HG03095 (cell line): ENCODE measurements at regions not wholly inside any gene's neighbourhood (a gene's known extent, or its start where the extent isn't known, plus 50 kb on each side); places are given as distances from the start of the nearest gene placed in this dataset.
"Not testable (repeated sequence)": the region's sequence is repeated elsewhere in the genome, so short reads cannot be mapped to it uniquely, and the experiment has no call there.

Source experiments
- ATAC-seq: cut with Tn5 transposase; IDR thresholded peaks from one replicate; pipeline ENCODE4 v1.9.1; 2021; ENCODE audit warnings: moderate library complexity; ENCODE audit not compliant: unreplicated experiment

DNA sequence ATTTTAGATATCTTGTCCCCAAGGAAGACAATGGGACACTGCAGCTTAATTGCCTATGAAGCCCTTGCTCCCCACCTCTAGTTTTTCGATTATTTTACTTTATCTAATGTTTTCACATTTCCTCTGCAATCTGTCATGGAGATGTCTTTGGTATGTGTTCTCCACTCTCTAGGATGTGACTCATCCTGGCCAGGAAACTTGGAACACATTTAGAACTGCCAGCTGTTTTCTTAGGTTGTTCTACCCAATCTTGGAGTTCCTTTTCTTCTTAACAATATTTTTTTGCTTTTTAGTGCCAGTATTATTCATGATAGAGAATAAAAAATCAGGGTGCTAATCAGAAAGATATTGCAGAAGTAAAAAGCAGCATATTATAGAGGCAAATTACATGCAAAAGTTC is 101.7 kb upstream of the CLEC14A start:
- no peak for ATAC-seq

DNA sequence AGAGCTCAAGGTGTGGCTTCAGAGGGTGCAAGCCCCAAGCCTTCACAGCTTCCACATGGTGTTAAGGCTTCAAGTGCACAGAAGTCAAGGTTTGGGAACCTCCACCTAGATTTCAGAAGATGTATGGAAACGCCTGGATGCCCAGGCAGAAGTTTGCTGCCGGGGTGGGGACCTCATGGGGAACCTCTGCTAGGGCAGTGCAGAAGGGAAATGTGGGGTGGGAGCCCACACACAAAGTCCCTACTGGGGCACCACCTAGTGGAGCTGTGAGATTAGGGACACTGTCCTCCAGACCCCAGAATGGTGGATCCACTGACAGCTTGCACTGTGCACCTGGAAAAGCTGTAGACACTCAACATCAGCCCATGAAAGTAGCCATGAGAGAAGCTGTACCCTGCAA is 99.6 kb upstream of the CLEC14A start:
- not testable (repeated sequence) for ATAC-seq

DNA sequence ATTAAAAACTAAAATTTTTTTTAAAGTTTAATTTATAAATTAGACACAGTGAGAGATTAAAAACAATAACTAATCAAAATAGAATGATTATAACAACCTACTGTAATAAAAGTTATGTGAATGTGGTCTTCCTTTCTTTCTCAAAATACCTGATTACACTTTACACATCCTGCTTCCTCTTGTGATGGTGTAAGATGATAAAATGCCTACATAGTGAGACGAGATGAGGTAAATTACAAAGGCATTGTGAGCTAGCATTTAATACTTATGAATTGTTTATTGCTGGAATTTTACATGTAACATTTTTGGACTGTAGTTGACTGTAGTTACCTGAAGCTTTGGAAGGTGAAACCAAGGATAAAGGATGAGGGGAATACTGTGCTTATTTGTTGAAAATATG is 94.2 kb upstream of the CLEC14A start:
- ATAC-seq: no peak

DNA sequence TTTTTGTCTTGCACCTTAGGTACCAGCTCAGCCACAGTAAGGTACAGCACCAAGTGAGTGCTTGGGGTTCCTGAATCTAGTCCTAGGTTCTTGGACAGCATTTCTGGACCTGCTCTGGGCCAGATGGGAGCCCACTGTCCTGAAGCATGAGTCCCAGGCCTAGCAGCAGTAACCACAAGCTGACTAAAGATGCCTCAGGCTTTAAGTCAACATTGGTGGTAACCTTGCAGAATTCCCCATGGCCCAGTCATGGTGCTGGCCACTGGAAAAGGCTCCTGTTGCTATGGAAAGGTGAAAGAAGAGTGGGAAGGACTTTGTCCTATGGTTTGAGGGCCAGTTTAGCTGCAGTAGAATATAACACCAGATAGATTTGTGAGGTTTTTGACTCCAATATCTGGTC is 86.9 kb upstream of the CLEC14A start:
- no peak for ATAC-seq

DNA sequence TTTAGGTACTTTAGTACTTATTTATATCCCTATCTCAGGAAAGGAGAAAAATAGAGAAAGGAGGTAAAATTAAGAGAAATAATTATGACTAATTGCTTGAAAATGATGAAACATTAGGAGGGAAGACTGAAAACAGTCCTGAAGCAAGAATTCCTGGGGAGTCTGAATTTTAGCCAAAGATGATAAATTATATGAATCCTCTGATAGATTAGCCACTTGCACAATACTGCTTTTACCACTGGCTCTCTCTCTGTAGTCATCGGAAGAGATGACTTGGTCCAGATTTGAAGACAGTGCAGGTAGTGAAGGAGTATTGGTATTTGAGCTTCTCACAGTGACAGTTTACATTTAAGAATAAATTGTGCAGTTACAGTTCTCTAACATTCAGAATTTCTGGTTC is 83.8 kb upstream of the CLEC14A start:
- no peak for ATAC-seq

DNA sequence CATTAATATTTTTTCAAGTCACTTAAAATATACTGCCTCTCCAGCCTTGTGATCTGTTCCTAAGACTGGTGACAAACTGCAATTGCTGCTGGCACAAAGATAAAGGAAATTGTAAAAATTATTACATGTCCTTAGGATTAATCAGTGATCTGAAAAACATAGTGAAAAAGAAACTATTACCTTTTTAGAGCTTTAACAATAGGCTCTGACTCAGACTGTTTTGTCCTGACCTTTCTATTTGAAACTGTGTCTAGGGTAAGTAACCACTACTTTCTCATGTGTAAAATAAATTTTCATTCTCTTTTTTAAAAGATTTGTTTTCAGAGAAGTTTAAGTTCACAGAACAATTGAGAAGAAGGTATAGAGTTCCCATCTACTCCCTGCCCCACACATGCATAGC is 80.4 kb upstream of the CLEC14A start:
- no peak for ATAC-seq

DNA sequence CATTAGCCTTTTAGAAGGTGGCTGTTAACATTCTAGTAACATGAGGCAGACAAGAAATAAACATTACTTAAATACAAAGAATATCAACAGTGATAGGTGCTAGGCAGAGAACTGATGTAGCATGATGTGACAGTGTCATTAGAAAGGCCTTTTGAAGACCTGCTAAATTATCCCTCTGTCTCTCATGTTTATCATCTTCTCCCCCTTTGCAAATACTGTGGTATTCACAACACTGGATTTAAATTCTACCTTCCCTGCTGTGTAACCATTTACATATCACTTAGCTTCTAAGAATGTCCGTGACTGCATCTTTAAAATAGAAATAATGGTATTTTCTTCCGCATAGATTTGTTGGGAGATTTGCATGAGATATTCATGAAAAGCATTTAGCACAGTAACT is 74.4 kb upstream of the CLEC14A start:
- no peak for ATAC-seq

DNA sequence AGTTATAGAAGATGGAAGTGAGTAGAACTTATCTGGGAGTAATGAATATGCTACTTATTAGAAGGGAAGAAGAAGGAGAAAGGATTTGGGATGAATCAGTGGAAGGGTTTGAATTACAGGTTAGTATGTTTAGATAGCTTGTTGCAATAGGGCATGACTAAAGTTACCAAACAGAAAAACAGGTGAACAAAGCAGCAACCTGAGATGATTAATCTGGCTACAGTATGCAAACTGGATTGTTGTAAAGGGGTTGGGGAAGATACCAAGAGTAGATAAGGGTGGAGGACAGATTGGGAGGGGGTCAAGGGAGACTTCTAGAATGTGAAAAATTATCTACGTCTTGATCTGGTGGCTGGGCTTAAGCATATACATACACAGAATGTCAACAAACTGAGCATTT is 73.4 kb upstream of the CLEC14A start:
- ATAC-seq: no peak

DNA sequence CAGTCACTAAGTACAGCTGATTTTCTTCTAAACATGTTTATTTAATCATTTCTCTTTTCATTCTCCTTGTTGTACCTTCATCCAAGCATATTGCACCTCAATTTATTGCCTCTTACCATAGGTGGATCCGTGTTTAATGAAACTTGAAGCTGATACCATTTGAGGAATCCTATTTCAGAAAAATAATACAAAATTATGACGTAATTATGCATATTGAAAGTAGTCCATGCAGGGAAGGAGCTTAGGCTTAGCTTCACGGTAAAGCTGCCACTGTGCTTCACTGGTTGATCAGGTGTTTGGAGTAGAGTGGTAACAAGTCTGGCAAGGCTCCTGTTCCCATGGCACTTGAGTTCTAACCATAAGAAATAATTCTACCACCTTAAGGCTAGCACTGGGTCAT is 61.0 kb upstream of the CLEC14A start:
- ATAC-seq: no peak

DNA sequence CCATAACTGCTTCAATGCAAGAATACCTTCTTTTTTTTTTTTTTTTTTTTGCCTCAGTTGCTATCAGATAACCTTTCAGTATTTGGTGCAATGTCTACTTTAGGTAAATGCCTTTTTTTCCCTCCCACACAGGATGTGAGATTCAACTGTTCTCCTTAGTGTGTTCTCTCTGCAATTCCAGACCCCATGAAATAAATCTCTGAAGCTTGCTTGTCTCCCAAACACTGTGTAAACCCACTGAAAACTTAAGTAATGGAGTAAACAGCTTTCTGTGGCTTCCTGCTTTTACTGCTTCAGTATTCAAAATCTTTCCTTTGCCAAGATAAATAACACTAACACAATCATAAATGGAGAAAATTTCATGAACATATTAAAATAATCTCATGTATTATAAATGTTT is 55.8 kb upstream of the CLEC14A start:
- ATAC-seq: no peak

DNA sequence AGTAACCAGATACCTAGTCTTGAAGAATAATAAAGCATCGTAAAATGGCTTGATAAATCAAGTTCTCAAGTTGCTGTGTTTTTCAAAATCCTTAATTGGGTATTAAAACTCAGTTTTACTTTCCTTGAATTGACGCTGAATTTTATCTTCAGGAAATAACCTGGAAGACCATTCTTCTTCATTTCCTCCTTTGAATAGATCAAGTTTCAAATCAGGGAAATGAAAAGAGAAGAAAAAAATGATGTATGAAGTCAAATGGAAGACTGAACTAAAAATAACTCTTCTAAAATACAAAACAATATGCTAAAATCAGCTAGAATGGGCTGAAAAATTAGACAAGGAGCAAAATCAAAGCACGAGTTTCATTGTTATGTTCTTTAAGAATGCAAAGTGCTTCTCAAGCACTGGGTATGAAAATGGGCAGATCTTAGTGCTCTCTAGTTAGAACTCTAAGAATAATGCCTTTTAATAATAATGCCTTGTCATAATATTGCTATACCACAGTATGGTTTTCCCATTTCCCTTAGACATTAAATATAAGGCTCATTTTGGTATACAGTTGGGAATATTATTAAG is 54.6 kb upstream of the CLEC14A start:
- ATAC-seq: no peak

DNA sequence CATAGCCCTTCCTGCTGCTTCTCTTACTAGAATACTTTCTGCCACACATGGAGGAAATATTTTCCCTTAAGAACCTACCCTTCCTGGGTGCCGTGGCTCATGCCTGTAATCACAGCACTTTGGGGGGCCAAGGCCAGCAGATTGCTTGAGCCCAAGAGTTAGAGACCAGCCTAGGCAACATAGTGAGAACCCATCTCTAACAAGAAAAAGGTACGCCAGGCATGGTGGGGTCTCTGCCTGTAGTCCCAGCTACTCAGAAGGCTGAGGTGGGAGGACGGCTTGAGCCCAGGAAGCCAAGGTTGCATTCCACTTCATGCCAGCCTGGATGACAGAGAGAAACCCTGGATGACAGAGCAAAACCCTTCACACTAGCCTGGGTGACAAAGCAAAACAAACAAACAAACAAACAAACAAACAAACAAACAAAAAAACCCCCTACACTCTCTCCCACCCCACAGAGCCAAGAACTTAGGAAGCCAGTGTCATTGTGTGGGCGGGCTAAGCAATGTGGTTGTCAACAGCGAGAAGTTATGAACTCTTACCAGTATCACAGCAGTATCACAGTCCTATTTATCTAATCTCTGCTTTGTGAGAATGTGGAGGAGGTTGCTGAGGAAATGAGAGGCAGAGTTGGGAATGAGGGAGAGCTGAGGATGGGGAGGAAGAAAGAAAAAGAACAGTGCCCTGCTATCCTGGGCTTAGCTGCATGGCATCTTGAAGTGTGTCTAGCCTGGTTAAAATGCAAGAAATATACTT is 53.8 kb upstream of the CLEC14A start:
- no peak for ATAC-seq
